Mucosa of rectum (tissue), 2 donors: ENCODE measurements at regions not wholly inside any gene's neighbourhood (a gene's known extent, or its start where the extent isn't known, plus 50 kb on each side); places are given as distances from the start of the nearest gene placed in this dataset.
"Not testable (repeated sequence)": the region's sequence is repeated elsewhere in the genome, so short reads cannot be mapped to it uniquely, and the experiment has no call there.

ENCODE experiments used
- H3K27ac ChIP-seq, 2 donors: one replicate each; pipeline ENCODE4 v1.7.0; 2013; ENCODE audit warnings: inconsistent platforms in 2 of 2, low read depth in 2 of 2, low read length in 2 of 2
- H3K27me3 ChIP-seq, 2 donors: one replicate each; pipeline ENCODE4 v1.7.0; 2013; ENCODE audit warnings: low read length in 2 of 2; ENCODE audit not compliant: control insufficient read depth in 2 of 2, insufficient read depth in 2 of 2
- H3K36me3 ChIP-seq, 2 donors: one replicate each; pipeline ENCODE4 v1.7.0; 2013; ENCODE audit warnings: low read length in 2 of 2; ENCODE audit not compliant: control insufficient read depth in 2 of 2, insufficient read depth in 2 of 2
- H3K4me1 ChIP-seq, 2 donors: one replicate each; pipeline ENCODE4 v1.7.0; 2013; ENCODE audit warnings: low read length in 2 of 2, mild to moderate bottlenecking in 1 of 2; ENCODE audit not compliant: control insufficient read depth in 2 of 2, insufficient read depth in 2 of 2
- H3K4me3 ChIP-seq, 2 donors: one replicate each; pipeline ENCODE4 v1.7.0; 2013; ENCODE audit warnings: low read length in 2 of 2
- H3K9ac ChIP-seq, 2 donors: one replicate each; pipeline ENCODE4 v1.7.0; 2013; ENCODE audit warnings: low read length in 2 of 2, low read depth in 1 of 2, mild to moderate bottlenecking in 1 of 2
- H3K9me3 ChIP-seq, 2 donors: one replicate each; pipeline ENCODE4 v1.7.0; 2013; ENCODE audit warnings: low read length in 2 of 2; ENCODE audit not compliant: control insufficient read depth in 2 of 2
- donor health status: healthy.
- donor health status: Normal muscosa, but diverticular disease.

- H3K4me3 ChIP-seq = no peak overlapping the region
- H3K4me1 ChIP-seq = peaks cover 7 to 13% of the 10 kb centered on the region in 2 donors
- H3K27me3 ChIP-seq = no peaks in the 10 kb centered on the region
- H3K36me3 ChIP-seq = no peaks in the 10 kb centered on the region
- H3K27ac ChIP-seq = no peak overlapping the region
- no peak overlapping the region for H3K9ac ChIP-seq
- H3K9me3 ChIP-seq = no peaks in the 10 kb centered on the region
Observed at GRCh38 chr18:46179306-46179705, 75.1 kb downstream of the HAUS1 start.

- Histone ChIP-seq H3K27me3 (no peaks in the 10 kb centered on the region), H3K9me3 (no peaks in the 10 kb centered on the region), H3K9ac (no peak overlapping the region), H3K4me3 (no peak overlapping the region), H3K27ac (no peak overlapping the region), H3K36me3 (no peaks in the 10 kb centered on the region), H3K4me1 (peaks cover 2 to 7% of the 10 kb centered on the region in 2 donors)
Observed at GRCh38 chr18:46182633-46183358, 78.6 kb downstream of the HAUS1 start.

GRCh38 chr18:46184296-46184695, 80.1 kb downstream of the HAUS1 start:
- H3K4me1 ChIP-seq, H3K27me3 ChIP-seq, H3K9me3 ChIP-seq, H3K9ac ChIP-seq, H3K36me3 ChIP-seq, H3K27ac ChIP-seq, H3K4me3 ChIP-seq: not testable (repeated sequence)

- Histone ChIP-seq H3K27me3 (no peaks in the 10 kb centered on the region), H3K27ac (no peak overlapping the region), H3K9ac (no peak overlapping the region), H3K4me1 (peaks cover 2 to 7% of the 10 kb centered on the region in 2 donors), H3K36me3 (no peaks in the 10 kb centered on the region), H3K4me3 (no peak overlapping the region), H3K9me3 (no peaks in the 10 kb centered on the region)
Observed at GRCh38 chr18:46184727-46185126, 80.5 kb downstream of the HAUS1 start.

- Histone ChIP-seq H3K27me3 (no peaks in the 10 kb centered on the region), H3K36me3 (no peaks in the 10 kb centered on the region), H3K4me1 (no peaks in the 10 kb centered on the region), H3K4me3 (no peak overlapping the region), H3K9me3 (no peaks in the 10 kb centered on the region), H3K9ac (no peak overlapping the region), H3K27ac (no peak overlapping the region)
Observed at GRCh38 chr18:46190667-46191066, 86.5 kb downstream of the HAUS1 start.

- Histone ChIP-seq H3K9me3 (no peaks in the 10 kb centered on the region), H3K9ac (no peak overlapping the region), H3K4me3 (no peak overlapping the region), H3K4me1 (peaks cover 0 to 6% of the 10 kb centered on the region in 2 donors), H3K27me3 (no peaks in the 10 kb centered on the region), H3K36me3 (no peaks in the 10 kb centered on the region), H3K27ac (no peak overlapping the region)
Observed at GRCh38 chr18:46196627-46197243, 92.5 kb downstream of the HAUS1 start.

GRCh38 chr18:46199515-46200147, 95.4 kb downstream of the HAUS1 start:
- H3K4me3 ChIP-seq = no peak overlapping the region
- H3K27me3 ChIP-seq = no peaks in the 10 kb centered on the region
- no peak overlapping the region for H3K27ac ChIP-seq
- no peak overlapping the region for H3K9ac ChIP-seq
- H3K36me3 ChIP-seq = no peaks in the 10 kb centered on the region
- no peaks in the 10 kb centered on the region for H3K9me3 ChIP-seq
- H3K4me1 ChIP-seq = peaks cover 0 to 6% of the 10 kb centered on the region in 2 donors

GRCh38 chr18:46200178-46201055, 96.2 kb downstream of the HAUS1 start:
- not testable (repeated sequence) for H3K27ac ChIP-seq, H3K4me1 ChIP-seq, H3K9me3 ChIP-seq, H3K27me3 ChIP-seq, H3K9ac ChIP-seq, H3K4me3 ChIP-seq, H3K36me3 ChIP-seq

- Histone ChIP-seq H3K9me3 (no peaks in the 10 kb centered on the region), H3K36me3 (no peaks in the 10 kb centered on the region), H3K4me3 (no peak overlapping the region), H3K27ac (no peak overlapping the region), H3K4me1 (peaks cover 0 to 3% of the 10 kb centered on the region in 2 donors), H3K27me3 (no peaks in the 10 kb centered on the region), H3K9ac (no peak overlapping the region)
Observed at GRCh38 chr18:46204143-46204542, 100.0 kb downstream of the HAUS1 start.

GRCh38 chr18:46207985-46208384, 103.8 kb downstream of the HAUS1 start:
- H3K4me1 ChIP-seq = peaks cover 0 to 6% of the 10 kb centered on the region in 2 donors
- no peaks in the 10 kb centered on the region for H3K27me3 ChIP-seq
- no peak overlapping the region for H3K4me3 ChIP-seq
- H3K36me3 ChIP-seq = no peaks in the 10 kb centered on the region
- H3K27ac ChIP-seq = no peak overlapping the region
- H3K9ac ChIP-seq = no peak overlapping the region
- H3K9me3 ChIP-seq = no peaks in the 10 kb centered on the region
